MM.1S (cell line): ENCODE measurements at regions not wholly inside any gene's neighbourhood (a gene's known extent, or its start where the extent isn't known, plus 50 kb on each side); places are given as distances from the start of the nearest gene placed in this dataset.

ENCODE experiments used
- CTCF ChIP-seq: fragments of 300-600 bp; sonication (generic); IDR thresholded peaks from 2 replicates; pipeline ENCODE4 v1.5.1; 2016; ENCODE audit warnings: antibody characterized with exemption, low read length, mixed read lengths
- EZH2 ChIP-seq: fragments of 300-600 bp; sonication (generic); optimal IDR thresholded peaks from 2 replicates; pipeline ENCODE3; 2017; ENCODE audit warnings: low read depth, mild to moderate bottlenecking, antibody characterized with exemption, low read length, mixed read lengths

GRCh38 chr16:65808790-65809189, 557.7 kb upstream of the CDH5 start:
- no peak for TF ChIP-seq CTCF
- TF ChIP-seq EZH2: no peak
